HG02759 (cell line): ENCODE measurements at regions not wholly inside any gene's neighbourhood (a gene's known extent, or its start where the extent isn't known, plus 50 kb on each side); places are given as distances from the start of the nearest gene placed in this dataset.
"Not testable (repeated sequence)": the region's sequence is repeated elsewhere in the genome, so short reads cannot be mapped to it uniquely, and the experiment has no call there.

ENCODE experiments used
- ATAC-seq: cut with Tn5 transposase; IDR thresholded peaks from one replicate; pipeline ENCODE4 v1.9.1; 2021; ENCODE audit warnings: mild to moderate bottlenecking, moderate library complexity; ENCODE audit not compliant: unreplicated experiment

DNA sequence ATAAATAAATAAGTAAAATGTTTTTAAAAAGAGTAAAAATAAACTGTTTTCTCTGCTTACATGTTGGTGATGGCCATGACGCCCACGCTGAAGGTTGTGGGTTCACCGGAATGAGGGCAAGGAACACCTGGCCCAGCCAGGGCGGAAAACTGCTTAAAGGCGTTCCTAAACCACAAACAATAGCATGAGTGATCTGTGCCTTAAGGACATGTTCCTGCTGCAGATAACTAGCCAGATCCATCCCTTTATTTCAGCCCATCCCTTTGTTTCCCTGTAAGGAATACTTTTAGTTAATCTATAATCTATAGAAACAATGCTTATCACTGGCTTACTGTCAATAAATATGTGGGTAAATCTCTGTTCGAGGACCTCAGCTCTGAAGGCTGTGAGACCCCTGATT, 63.3 kb upstream of the CEP78 start:
- ATAC-seq = not testable (repeated sequence)

- no peak for ATAC-seq
Measured at GRCh38 chr9:78171651-78172050, 64.2 kb upstream of the CEP78 start.

- ATAC-seq = no peak
Measured at GRCh38 chr9:78169125-78169524, 66.8 kb upstream of the CEP78 start.

DNA sequence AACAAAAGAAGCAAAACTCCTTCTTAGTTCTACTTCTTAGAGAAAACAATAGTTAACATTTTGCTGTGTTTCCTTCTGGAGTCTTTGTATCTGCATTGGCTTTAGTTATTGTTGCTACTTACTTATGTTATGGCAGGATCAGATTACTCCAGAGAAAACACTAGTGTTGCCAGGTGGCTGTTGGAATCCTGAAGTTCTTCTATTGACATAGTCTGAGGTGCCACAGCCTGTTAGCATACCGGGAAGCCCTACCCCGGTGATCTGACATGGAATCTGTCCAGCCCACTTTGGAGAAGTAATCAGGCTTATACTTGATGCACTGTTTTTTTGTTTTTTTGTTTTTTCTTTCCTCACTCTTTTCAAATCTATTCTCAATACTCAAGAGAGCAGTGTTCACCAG, 68.5 kb upstream of the CEP78 start:
- ATAC-seq = no peak

- ATAC-seq = no peak
Measured at GRCh38 chr9:78163834-78164233, 72.0 kb upstream of the CEP78 start.

DNA sequence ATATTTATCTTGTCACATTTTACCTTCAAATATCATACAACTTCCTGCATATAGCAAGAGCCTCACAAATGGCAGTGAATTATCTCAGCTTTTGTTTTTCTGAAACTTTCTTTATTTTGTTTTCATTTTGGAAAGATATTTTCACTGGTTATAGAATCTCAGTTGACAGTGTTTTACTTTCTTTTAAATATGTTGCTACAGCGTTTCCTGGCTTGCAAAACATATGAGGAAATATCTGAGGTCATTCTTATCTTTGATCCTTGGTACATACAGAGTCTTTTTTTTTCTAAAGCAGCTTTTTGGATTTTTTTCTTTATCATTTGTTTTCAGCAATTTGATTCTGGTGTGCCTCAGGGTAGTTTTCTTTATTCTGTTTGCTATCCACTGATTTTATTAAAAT, 77.6 kb upstream of the CEP78 start:
- no peak for ATAC-seq

DNA sequence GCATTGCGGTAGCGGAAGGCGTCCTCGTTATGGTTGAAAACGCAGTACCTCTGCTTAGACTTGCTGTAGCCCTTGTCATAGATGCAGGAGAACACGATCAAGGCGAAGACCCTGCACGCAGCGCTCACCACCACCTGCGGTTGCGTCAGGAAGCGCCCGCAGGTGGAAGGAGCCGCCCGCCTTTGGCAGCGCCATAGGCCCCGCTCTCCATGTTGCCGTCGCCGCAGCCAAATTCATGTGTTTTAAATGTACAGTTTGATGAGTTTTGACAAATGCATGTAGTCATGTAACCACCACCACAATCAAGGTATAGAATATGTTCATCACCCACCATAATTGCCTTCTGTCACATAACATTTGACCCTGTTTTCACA, 84.9 kb upstream of the CEP78 start:
- no peak for ATAC-seq

GRCh38 chr9:78150312-78150982, 85.4 kb upstream of the CEP78 start:
- no peak for ATAC-seq

DNA sequence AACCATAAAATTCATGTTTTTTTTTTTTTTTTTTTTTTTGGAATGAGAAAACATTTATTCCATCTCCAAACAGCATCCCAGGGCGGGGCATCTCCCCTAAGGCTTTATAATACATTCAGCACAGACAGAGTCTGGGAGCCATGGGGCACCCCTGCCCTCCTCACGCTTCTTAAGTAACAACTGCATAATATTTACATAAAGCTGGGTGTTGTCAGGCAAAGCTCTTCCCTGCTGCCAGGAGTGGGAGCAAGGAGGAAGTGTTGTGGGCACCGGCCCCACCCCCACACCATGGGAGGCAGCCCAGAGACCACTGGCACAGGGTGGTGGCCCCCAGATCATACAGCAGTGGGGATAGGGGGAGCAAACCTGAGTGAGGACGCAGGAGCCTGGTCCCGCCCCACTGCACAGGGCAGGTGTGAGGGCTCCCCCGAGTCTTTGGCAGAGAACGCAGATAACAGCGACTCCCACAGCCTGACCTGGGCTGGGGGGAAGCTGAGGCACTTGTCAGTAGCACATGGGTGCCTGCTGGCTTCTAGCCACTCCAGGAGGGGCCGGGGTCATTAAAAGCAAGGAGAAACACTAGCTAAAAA, 86.1 kb upstream of the CEP78 start:
- ATAC-seq = no peak

- no peak for ATAC-seq
Measured at GRCh38 chr9:78146241-78146640, 89.6 kb upstream of the CEP78 start.

DNA sequence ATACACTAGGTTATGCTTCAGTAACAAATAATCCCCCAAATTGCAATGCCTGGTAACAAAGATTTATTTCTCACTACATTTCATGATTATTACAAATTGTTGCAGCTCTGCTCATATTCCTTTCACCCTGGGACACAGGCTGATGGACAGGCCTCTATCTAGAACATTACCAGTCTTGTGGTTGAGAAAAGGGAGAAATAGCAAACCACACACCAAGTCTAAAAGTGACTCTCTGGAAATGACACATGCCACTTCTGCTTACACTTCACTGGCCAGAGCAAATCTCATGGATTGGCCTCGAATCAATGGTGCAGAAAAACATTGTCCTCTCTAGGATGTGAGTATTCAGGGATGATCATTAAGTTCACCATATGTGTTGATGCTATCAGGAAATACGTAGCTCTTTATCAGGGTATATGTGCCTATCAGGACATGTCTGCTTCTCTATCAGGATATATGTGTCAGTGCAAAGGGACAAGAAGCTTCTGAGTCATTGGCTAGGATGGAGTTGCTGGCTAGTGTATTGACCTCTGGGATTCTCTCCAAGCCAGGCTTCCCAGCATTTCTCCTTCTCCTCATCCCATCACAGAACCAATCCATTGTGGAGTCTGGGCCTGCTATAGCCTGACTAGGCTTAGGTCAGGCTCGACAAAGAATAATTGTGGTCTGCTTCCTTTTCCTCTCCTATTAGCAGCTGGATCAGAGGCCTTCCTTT, 91.1 kb upstream of the CEP78 start:
- ATAC-seq = peak; percentile 69

DNA sequence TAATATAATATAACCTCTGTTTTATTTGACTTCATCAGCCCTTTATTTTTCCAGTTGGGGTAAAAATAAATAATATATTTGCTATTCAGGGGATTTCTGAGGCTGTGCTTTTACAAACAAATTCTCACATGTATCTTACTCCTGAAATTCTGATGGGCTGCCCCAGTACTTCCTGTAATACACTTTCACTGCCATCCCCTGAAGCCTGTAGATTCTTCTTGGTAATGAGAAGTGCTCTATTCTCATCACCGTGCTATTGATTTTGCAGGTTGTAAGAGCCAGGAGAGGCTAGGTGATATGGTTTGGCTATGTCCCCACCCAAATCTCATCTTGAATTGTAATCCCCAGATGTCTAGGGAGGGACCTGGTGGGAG, 91.9 kb upstream of the CEP78 start:
- no peak for ATAC-seq

GRCh38 chr9:78143281-78144007, 92.4 kb upstream of the CEP78 start:
- ATAC-seq = no peak

DNA sequence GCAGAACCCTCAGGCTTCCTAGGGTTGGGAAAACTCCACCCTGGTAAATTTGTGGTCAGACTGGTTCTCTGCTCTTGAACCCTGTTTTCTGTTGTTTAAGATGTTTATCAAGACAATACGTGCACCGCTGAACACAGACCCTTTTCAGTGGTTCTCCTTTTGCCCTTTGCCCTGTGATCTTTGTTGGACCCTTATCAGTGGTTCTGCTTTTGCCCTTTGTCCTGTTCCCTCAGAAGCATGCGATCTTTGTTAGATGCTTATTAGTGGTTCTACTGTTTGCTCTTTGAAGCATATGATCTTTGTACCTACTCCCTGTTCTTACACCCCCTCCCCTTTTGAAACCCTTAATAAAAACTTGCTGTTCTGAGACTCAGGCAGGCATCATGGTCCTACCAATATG, 93.6 kb upstream of the CEP78 start:
- not testable (repeated sequence) for ATAC-seq

GRCh38 chr9:78133751-78134150, 102.1 kb upstream of the CEP78 start:
- ATAC-seq = peak; percentile 89

- ATAC-seq = no peak
Measured at GRCh38 chr9:78132701-78133058, 101.1 kb upstream of the GNAQ start.

- ATAC-seq = no peak
Measured at GRCh38 chr9:78131969-78132700, 100.5 kb upstream of the GNAQ start.

DNA sequence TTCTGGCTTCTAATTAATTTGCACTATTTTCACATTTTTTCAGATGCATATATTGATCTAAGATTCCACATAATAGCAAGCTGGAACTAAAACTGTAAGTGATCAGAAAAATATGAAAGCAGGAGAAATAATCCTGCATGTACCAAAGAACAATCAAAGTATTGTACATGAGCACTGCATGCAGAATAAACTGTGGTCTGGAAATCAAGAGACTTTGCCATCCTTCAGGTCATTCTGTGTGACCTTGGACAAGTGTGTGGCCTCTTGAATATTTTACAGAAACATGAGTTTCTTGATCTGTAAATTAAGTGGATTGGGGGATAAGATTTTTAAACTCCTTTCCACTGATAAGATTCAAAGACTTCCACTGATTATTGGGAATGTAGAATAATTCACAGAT, 99.2 kb upstream of the GNAQ start:
- ATAC-seq = no peak

DNA sequence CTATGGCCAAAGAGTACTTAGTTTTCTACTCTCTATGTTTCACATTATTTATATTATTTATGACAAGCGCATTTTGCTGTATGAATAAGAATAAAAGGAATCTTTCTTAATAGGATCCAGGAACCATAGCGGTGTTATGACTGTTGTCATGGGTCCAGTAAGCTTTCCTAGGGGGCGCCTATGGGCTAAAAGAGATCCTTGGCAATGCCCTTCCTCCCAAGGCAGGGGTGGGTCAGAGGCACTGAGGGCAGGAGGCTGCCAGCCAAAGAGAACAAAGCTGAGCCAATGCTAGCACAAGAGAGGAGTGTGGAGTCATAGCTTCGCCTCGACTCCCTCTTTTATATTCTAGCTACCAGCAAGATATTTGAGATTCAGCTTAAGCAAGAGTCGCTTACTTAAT, 98.4 kb upstream of the GNAQ start:
- no peak for ATAC-seq

GRCh38 chr9:78127279-78128225, 95.9 kb upstream of the GNAQ start:
- ATAC-seq = no peak
